Neural progenitor cell (in vitro differentiated cells): ENCODE measurements at regions not wholly inside any gene's neighbourhood (a gene's known extent, or its start where the extent isn't known, plus 50 kb on each side); places are given as distances from the start of the nearest gene placed in this dataset.

Source experiments
- EZH2 ChIP-seq: fragments of 200-600 bp; sonication (generic); IDR thresholded peaks from 2 replicates; pipeline ENCODE4 v1.6.1; 2017; ENCODE audit warnings: antibody characterized with exemption, mild to moderate bottlenecking, moderate library complexity
- TF ChIP-seq, protein P1 (sequence below): fragments of 200-600 bp; sonication (generic); IDR thresholded peaks from 2 replicates; pipeline ENCODE4 v1.5.1; 2017; ENCODE audit warnings: antibody characterized with exemption, mild to moderate bottlenecking

DNA sequence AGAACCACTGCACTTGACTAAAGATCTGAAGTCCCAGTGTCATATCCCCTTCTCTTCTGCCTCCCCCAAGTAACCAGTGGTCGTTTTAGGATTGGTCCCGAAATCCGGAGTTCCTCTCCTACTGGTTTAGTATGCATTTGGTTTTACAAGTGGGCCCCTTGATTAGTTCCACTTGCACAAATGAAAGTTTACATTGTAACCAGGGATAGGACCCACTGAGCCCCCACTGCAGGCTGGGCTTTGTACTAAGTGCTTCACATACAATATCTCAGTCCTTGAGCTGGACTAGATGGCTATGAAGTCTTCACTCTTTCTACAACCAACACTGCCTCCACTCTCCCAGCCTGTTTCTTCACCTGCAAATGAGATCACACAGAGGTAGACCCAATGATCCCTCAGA, 50.4 kb downstream of the CYRIA start:
- TF ChIP-seq, protein P1, sequence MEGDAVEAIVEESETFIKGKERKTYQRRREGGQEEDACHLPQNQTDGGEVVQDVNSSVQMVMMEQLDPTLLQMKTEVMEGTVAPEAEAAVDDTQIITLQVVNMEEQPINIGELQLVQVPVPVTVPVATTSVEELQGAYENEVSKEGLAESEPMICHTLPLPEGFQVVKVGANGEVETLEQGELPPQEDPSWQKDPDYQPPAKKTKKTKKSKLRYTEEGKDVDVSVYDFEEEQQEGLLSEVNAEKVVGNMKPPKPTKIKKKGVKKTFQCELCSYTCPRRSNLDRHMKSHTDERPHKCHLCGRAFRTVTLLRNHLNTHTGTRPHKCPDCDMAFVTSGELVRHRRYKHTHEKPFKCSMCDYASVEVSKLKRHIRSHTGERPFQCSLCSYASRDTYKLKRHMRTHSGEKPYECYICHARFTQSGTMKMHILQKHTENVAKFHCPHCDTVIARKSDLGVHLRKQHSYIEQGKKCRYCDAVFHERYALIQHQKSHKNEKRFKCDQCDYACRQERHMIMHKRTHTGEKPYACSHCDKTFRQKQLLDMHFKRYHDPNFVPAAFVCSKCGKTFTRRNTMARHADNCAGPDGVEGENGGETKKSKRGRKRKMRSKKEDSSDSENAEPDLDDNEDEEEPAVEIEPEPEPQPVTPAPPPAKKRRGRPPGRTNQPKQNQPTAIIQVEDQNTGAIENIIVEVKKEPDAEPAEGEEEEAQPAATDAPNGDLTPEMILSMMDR: no peak
- no peak for TF ChIP-seq EZH2
